Stimulated activated CD4-positive, alpha-beta T cell treated with anti-CD3 and anti-CD28 coated beads, TNF-alpha, amount 100 ng/mL, for 48 hours (primary cell): ENCODE measurements at regions not wholly inside any gene's neighbourhood (a gene's known extent, or its start where the extent isn't known, plus 50 kb on each side); places are given as distances from the start of the nearest gene placed in this dataset.

Experiments
- DNase-seq, 3 donors: peaks; one replicate each; pipeline ENCODE4 v3.0.0-alpha.2; 2020; ENCODE audit warnings: low read depth in 3 of 3

- DNase-seq, result no peak
Measured at GRCh38 chr11:115706626-115707135, 202.5 kb upstream of the CADM1 start.

DNA sequence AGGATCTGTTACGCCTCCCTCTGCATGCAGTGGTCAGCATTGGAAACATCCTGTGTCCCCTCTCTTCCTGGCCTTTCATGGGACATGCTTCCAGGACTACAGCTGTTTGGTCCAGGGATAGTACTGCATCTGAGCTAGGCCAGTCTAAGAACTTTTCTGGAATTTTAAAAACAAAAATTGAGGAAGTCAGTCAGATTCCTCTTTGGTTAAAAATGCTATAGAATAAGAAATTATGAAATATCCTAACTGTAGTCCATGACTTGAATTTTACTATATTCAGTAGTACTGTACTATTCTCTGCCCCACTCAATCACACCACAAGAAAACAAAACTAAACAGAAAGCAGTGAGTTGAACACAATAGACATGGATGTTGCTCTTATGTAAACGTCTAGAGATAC is 201.0 kb upstream of the CADM1 start:
- DNase-seq, result no peak

DNA sequence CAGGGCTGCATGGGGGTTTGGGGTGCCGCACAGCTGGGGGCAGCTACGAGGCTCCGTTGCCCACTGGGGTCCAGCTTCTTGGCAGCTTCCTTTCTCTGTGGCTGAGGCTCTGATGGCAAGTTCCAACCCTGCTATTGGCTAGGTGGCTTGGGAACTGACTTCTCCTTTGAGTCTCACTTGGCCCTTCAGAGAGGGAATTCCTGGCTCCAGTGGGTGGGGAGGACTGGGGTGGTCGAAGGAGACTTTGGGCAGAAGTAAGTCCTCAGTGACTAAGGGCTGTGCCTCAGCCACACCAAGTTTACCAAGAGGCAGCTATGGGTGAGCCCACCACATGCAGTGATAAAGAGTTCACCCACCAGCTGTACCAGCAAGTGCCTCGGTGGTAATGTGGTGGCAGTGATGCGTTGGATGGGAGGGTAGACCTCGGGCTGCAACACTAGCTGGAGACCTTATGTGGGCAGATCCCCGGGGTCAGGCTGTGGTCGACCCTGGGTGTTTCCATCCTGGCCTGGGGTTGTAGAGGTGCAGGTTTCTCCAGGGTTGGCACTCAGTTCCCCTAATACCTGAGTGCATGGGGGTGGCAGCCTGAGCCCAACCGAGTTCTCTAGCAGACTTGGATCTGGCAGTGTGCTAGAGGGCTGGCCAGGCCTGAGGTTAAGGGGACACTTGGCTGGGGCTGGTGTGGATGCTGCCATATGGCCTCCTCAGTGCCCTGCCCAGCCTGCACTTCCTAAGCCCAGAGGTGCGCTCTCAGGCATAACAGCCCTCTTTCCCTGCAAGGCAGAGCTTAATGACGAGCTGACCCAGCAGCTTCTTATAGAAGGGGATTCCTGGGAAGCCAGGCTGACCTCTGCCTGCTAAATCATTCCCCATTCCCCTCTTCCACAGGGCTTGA is 197.0 kb upstream of the CADM1 start:
- no peak for DNase-seq

- no peak for DNase-seq
Measured at GRCh38 chr11:115700496-115700895, 196.3 kb upstream of the CADM1 start.

DNA sequence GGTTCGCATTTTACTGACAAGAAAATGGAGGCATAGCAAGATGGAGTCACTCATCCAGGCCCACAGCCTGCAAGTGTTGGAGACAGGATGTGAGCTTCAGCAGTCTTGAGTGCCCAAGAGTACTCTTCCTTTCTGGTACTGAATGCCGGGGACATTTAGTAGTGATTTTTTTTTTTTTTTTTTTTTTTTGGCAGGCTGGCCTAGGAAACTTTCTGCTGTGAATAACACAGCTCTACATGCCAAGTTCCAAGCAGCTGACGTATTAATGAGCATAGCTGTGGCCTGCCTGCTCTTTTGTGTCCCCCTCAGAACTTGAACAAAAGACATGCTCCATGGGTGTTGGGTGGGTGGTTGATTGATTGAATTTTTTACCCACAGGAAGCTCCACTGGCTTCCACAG is 195.5 kb upstream of the CADM1 start:
- DNase-seq, result no peak

- DNase-seq, result no peak
Measured at GRCh38 chr11:115699326-115699725, 195.1 kb upstream of the CADM1 start.

- no peak for DNase-seq
Measured at GRCh38 chr11:115698243-115698642, 194.0 kb upstream of the CADM1 start.

- DNase-seq, result no peak
Measured at GRCh38 chr11:115696563-115696962, 192.3 kb upstream of the CADM1 start.

DNA sequence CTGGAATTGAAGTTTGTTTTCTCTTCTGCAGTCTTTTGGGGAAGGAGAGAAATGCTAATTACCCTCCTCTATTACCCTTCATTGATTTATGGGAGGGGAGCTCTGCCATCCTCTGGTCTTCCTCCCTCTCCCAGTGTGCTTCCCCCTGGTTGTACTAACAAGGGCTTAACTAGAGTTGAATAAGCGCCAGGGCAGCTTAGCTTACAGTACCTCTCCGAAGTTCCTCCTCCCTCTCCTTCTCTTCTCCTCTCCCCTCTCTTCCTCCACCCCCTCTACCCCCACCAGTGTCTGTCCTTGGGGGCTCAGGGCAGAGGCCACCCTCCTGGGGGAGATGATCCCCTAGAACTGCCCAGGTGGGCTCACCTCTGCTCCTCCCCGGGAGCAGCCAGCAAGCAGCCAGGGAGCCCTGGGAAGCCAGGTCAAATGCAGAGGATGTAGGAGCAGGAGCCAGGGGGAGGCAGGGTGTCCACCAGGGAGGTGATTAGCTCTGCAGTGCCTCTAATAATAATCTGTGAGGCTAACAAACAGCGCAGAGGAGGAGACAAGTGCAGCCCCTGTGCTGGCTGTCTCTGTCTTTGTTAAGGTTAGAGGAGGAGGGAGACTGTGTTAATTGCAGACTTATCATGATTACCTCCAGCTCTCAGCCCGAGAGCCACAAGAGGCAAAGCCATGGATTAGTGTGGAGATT is 191.6 kb upstream of the CADM1 start:
- DNase-seq, result no peak

- DNase-seq, result no peak
Measured at GRCh38 chr11:115693002-115693401, 188.8 kb upstream of the CADM1 start.

DNA sequence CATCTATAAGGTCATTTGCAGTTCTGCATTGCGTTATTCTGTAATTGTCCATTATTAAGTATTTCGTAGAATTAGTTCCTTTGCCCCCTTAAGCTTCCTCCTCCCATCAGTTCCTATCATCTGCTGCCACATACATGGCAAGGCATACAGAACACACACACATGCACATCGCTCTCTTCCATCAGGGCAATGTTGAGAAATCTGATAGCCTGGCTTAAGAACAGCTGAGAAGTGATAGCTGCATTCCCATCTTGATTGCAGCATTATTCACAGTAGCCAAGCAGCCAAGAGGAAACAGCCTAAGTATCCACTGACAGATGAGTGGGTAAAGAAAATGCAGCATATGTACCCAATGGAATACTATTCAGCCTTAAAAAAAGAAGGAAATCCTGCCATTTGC is 186.8 kb upstream of the CADM1 start:
- DNase-seq, result no peak

DNA sequence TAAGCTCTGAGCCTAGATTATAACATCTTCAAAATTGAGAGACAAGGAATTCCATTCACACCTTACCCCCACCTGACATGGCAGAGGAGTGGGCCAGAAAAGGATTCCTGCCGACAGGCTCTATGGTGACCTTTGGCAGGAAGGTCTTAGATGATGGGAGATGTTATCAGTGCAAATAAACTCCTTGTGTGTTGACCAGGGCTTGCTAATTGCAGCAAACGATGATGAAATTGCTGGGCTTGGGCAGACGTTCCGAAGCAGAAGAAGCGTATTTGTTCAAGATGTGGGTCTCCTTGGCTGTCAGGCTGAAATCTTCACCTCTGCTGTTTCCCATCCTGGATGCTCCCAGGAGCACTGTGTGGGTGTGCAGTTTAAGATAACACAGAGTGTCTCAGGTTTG is 183.7 kb upstream of the CADM1 start:
- no peak for DNase-seq

DNA sequence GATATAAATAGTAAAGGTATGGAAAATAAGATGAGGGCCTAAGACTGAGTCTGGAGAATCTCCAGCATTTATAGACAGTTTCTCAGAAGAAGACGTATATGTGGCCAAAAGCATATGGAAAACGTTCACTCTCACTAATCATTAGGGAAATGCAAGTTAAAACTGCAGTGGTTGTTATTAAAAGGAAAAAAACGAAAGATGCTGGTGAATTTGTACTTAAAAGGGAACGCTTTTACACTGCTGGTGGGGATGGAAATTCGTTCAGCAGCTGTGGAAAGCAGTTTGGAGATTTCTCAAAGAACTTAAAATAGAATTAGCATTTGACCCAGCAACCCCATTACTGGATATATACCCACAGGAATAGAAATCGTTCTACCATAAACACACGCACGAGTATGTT is 180.5 kb upstream of the CADM1 start:
- no peak for DNase-seq

DNA sequence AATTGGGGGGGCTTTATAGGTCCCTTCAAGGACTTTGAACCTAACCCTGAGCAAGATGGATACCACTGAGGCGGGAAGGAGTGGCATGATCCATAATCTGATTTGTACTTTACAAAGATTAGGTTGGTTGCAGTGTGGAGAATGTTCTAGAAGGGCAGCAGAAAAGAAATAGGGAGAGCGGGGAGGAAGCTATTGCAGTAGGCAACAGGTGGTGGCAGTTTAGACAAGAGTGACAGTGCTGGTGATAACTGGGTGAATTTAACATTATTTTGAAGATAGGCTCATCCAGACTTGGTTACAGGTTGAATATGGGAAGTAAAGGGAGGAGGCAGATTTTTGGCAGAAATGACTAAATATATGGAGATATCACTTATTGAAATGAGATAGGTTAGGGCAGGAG is 179.9 kb upstream of the CADM1 start:
- DNase-seq, result no peak

- no peak for DNase-seq
Measured at GRCh38 chr11:115682888-115683287, 178.7 kb upstream of the CADM1 start.

- no peak for DNase-seq
Measured at GRCh38 chr11:115682101-115682500, 177.9 kb upstream of the CADM1 start.

DNA sequence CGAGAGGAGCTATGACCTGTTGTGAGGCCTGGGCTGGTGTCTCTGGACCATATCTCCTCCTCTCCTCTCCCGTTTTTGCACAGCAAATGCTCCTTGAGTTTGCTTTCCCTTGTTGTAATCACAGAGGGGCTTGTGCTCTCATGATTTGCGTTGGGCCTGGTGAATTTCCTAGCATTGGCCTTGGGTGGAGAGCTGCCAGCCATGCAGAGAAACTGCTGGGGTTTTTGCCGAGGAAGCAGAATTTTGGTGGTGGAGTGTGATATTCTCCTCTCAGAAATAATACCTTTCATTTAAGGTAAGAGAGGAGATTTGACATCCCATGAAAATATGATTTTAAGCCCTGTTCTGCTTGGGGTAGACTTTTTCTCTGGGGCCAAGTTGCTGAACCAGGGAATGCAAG is 175.7 kb upstream of the CADM1 start:
- DNase-seq, result no peak

DNA sequence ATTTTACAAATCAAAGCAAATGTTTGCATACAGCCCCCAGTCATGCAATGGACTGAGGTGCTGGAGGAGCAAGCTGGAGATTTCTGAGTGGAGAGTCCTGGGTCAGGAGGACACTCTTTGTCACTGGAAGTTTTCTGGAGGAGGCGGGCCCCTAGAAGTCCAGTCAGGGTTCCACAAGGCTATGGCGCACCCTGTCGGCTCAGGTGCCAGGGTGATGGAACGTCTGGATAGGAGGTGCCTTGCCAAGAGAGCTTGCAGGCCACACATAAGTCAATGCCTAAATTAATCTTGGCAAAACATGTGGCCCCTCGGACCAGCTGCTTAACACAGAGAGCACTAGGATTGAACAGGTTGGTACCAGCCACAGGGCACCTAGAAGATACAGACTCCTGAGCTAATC is 174.7 kb upstream of the CADM1 start:
- no peak for DNase-seq

DNA sequence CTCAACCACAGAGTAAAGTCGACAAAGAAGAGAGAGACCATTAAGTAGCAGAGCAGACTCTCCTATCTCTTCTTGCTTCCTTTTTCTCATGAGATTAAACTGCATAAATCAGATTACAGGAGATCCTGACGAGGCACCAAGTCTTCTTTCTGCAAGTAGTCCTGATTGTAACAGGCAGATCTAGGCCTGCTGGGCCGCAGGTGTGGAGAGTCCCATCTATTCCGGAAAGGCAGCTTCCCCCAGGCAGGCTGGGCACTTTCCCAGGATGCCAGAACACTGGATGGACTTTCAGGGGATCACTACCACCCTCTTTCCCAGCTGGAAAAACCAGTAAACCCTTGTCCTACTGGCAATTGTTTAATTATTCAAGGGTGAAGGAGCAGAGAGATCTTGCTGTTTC is 173.0 kb upstream of the CADM1 start:
- no peak for DNase-seq

GRCh38 chr11:115676768-115677167 is 172.6 kb upstream of the CADM1 start:
- DNase-seq, result no peak

GRCh38 chr11:115676206-115676605 is 172.0 kb upstream of the CADM1 start:
- DNase-seq, result no peak

- DNase-seq, result no peak
Measured at GRCh38 chr11:115674937-115675544, 170.8 kb upstream of the CADM1 start.
